Activated CD8-positive, alpha-beta memory T cell treated with anti-CD3 and anti-CD28 coated beads for 36 hours (primary cell): ENCODE measurements at regions not wholly inside any gene's neighbourhood (a gene's known extent, or its start where the extent isn't known, plus 50 kb on each side); places are given as distances from the start of the nearest gene placed in this dataset.
"Not testable (repeated sequence)": the region's sequence is repeated elsewhere in the genome, so short reads cannot be mapped to it uniquely, and the experiment has no call there.

Experiments
- CTCF ChIA-PET: fragments of 350-600 bp; sonication (Branson Sonifier 250); formaldehyde crosslinking; loops from one replicate; lab custom pipeline; 2021; ENCODE audit warnings: antibody characterized with exemption; lab: Charles Lee
- POLR2A ChIA-PET: fragments of 350-600 bp; sonication (Branson Sonifier 250); formaldehyde crosslinking; loops from one replicate; lab custom pipeline; 2021; ENCODE audit warnings: antibody characterized with exemption; lab: Charles Lee

DNA sequence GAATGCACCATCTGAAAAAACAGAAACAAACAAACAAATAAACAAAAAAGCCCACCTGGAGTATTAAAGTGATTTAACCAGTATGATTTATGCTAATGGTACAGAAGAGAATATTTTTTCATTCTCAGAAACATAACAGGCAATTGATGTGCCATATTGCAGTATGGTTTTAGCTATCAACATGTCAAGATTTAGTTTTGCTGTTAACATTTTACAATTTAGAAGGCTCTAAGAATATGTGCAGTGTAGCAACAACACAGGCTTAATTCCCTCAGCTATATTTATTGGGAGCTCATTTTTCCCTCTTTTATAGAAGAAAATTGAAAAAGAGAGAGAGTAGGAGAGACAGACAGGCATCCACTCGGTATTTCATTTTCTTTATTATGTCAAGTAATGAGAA is 1022.7 kb upstream of the CITED2 start:
- ChIA-PET CTCF (no interaction called here), POLR2A (no interaction called here)

DNA sequence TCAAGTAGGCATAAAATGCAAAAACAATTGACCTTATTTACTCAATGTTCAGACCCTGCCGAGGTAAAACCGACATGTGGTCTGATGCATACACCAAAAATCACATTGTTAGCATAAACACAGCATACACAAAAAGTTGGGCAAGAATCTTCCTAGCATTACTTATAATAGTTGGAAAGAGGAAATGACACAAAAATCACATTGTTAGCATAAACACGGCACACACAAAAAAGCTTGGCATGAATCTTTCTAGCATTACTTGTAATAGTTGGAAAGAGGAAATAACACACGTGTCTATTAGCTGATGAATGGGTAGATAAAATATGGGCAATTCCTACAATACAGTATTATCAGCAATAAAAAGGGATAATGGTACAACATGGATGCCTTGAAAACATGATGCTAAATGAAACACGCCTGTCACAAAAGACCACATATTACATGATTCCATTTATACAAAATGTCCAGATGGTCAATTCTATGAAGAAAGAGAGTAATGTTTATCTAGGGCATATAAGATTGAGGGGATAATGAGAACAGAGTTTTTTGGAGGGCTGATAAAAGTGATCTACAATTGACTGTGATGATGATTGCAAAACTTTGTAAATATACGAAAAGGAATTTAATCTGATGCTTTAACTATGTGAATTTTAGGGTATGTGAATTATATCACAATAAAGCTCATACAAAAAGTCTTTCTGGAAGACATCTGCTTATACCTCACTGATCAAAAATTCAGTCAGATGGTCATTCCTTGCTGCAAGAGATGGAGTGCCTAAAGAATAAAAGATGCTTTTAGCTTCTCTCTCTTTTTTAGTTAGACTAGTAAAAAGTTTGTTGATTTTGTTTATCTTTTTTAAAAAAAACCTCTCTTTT is 1019.5 kb upstream of the CITED2 start:
- CTCF ChIA-PET, result no interaction called here
- POLR2A ChIA-PET, result no interaction called here

- ChIA-PET CTCF (no interaction called here), POLR2A (no interaction called here)
Observed at GRCh38 chr6:140388815-140389214, 1014.4 kb upstream of the CITED2 start.

- CTCF ChIA-PET, result no interaction called here
- POLR2A ChIA-PET, result no interaction called here
Observed at GRCh38 chr6:140388192-140388802, 1013.8 kb upstream of the CITED2 start.

DNA sequence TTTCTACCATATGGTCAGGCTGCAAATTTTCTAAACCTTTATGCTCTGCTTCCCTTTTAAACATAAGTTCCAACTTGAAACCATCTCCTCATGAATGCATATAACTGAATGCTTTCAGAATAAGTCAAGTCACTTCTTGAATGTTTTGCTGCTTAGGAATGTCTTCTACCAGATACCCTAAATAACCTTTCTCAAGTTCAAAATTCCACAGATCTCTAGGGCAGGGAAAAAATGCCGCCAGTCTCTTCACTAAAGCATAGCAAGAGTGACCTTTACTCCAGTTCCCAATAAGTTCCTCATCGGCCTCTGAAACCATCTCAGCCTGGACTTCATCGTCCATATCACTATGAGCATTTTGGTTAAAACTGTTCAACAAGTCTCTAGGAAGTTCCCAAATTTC is 1011.2 kb upstream of the CITED2 start:
- ChIA-PET CTCF (no interaction called here), POLR2A (no interaction called here)

- CTCF ChIA-PET, result no interaction called here
- POLR2A ChIA-PET, result no interaction called here
Observed at GRCh38 chr6:140382355-140382754, 1007.9 kb upstream of the CITED2 start.

- ChIA-PET POLR2A (no interaction called here), CTCF (no interaction called here)
Observed at GRCh38 chr6:140380427-140381218, 1006.2 kb upstream of the CITED2 start.

DNA sequence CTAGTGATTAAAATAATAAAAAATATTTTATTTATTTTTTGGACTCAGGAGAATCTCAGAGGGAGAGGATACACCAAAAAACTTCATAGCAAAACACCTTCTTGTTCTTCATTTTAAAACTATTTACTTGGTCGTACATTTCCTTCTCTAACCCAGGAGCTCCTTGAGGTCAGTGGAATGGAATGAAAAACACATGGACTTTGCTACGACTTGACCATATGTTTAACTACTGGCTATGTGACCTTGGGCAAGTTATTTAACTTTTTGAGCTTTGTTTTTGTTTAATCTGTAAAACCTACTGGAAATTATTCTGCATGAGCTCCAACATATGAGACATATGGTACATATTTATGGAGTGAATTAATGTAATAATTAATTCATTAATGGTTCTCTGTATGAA is 1005.5 kb upstream of the CITED2 start:
- POLR2A ChIA-PET, result no interaction called here

GRCh38 chr6:140376209-140376608 is 1001.8 kb upstream of the CITED2 start:
- POLR2A ChIA-PET, result no interaction called here

More for the DNA sequence above, 1005.5 kb upstream of the CITED2 start:
- CTCF ChIA-PET, result no interaction called here

GRCh38 chr6:140373728-140374127 is 999.3 kb upstream of the CITED2 start:
- POLR2A ChIA-PET, CTCF ChIA-PET: not testable (repeated sequence)

More at GRCh38 chr6:140376209-140376608, 1001.8 kb upstream of the CITED2 start:
- CTCF ChIA-PET, result no interaction called here

- ChIA-PET POLR2A (no interaction called here), CTCF (interaction anchor here (0.6 kb wide), 1 partner anchor 1959 kb away, joined by 3 read pairs; no protein-coding TSS in a partner anchor)
Observed at GRCh38 chr6:140372064-140372463, 997.6 kb upstream of the CITED2 start.

DNA sequence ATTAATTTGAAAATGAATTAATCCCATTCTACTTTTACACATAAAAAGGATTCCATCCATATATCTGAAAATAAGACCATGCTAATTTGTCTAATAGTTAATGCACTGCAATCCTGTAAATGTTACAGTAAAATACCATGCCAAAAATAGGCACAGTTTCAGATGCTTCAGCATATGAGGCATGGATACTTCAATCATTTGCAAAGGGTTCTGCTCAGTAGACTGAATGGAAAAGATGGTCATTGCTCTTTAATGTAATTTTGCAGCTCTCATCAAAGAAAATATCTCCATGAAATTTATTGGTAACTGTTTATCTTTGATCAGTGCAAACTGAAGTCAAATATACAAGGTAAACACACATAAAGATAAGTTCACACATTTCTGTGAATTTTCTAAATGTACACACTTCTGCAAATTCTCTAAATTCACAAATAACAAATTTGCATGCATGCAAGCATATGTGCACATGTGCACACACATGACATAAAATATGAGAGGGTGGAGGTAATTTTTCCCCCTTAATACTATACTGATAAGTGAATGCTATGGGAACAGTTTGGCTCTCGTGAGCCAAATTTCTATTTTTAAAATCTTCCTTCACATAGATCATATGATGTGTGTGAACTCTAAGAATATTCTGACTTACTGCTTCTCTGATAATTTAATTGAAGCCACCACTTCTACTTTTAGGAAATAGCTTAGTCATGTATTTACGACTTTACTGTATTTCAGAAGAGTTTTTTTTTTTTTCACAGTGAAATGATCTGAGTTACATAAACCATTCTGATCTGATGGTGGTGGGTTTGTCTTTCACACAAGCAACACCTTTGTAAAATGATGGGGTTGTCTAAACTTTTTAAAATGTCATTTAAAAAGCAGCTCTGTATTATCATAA is 996.8 kb upstream of the CITED2 start:
- ChIA-PET POLR2A (no interaction called here), CTCF (interaction anchor here (0.6 kb wide), 1 partner anchor 1959 kb away, joined by 3 read pairs; no protein-coding TSS in a partner anchor)

DNA sequence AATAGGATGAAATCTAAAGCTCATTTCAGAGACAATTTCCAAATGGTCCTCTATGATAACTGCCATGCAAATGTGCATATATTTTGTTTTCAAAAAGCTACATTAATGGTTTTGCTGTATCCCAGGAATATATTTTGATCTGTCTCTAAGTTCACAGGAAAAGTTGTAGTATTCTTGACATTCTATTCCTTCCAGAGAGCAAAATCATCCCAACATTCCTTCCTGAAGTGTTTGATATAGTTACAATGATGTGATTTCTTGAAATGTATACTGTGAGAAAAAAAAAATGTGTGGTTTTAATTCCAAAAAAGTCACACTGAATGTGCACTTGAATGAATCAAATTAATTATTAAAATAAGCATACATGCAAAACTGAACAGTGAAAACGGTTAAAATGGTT is 996.0 kb upstream of the CITED2 start:
- CTCF ChIA-PET, result no interaction called here
- POLR2A ChIA-PET, result no interaction called here

GRCh38 chr6:140366991-140367390 is 992.5 kb upstream of the CITED2 start:
- CTCF ChIA-PET, result no interaction called here

GRCh38 chr6:140364916-140365315 is 990.5 kb upstream of the CITED2 start:
- POLR2A ChIA-PET, result no interaction called here
- CTCF ChIA-PET, result no interaction called here

More at GRCh38 chr6:140366991-140367390, 992.5 kb upstream of the CITED2 start:
- POLR2A ChIA-PET, result no interaction called here

DNA sequence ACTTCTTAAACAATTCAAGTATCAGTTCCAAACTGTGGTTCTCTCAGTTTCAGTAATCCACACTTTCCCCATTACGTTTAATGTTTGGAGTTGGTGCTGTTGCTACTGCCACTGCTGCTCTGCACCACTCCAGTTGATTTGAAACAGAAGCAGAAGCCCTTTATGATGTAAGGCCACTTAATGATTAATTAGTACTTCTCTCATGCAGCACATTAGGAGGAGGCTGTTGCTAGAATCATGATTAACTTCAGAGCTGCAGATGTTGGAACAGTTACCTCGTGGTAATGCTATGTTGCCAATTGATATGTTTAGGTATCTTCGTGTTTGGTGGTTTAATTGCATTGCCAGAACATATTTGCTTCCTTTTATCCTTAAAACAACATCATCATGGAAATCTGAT is 986.2 kb upstream of the CITED2 start:
- ChIA-PET POLR2A (no interaction called here), CTCF (no interaction called here)

- POLR2A ChIA-PET, result no interaction called here
- CTCF ChIA-PET, result no interaction called here
Observed at GRCh38 chr6:140355476-140355875, 981.0 kb upstream of the CITED2 start.

DNA sequence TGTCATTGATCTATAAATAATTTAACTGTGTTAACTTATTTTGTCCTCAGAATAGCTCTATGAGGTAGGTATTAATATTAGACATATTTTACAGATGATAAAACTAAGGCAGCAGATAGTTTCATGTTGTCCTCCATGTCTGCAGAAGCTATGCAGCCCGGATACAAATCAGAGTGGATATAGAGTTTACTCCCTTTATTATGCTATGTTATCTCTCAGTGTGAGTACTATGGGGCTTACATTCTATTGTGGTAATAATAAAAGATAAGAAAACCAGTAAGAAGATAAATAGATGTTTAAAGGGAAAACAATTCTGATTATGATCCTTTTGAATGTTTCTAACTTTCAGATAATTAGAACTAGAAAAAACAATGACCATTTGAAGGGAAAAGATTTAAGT is 979.8 kb upstream of the CITED2 start:
- CTCF ChIA-PET, result no interaction called here
- POLR2A ChIA-PET, result no interaction called here

DNA sequence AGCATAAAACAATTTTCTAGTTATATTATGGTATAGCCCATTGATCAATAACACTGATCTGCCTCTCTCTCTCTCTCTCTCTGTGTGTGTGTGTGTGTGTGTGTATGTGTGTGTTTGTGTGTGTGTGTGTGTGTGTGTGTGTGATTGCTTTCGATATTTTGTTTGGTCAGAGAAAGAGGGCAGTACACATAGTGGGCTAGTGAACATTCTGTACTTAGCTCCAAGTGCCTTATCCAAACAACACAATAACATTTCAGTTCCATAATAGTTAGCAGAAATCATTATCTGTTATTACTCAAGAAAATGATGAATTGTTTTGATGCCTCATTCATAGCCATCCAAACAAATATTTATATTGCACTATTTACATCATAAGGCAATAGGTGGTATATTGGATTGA is 979.1 kb upstream of the CITED2 start:
- ChIA-PET CTCF (no interaction called here), POLR2A (no interaction called here)
